IMR-90 (cell line): ENCODE measurements at regions not wholly inside any gene's neighbourhood (a gene's known extent, or its start where the extent isn't known, plus 50 kb on each side); places are given as distances from the start of the nearest gene placed in this dataset.

Source experiments
- ATAC-seq: fragments of 200-7000 bp; cut with Tn5 transposase; 2 replicates; pipeline ENCODE4 v1.9.1; 2020; ENCODE audit warnings: low read depth, mild to moderate bottlenecking, moderate library complexity
- BruUV-seq: library from RNA; stranded (reverse); fragments of 400-500 nt; replicated peaks from 2 replicates; lab custom pipeline; 2021; lab: Mats Ljungman, UMichigan
- CTCF ChIA-PET: fragments of 300-600 bp; formaldehyde crosslinking; extraction: SDS; loops from one replicate; lab custom pipeline; 2021; ENCODE audit warnings: antibody characterized with exemption; lab: Yijun Ruan, JAX
- POLR2A ChIA-PET: fragments of 300-600 bp; sonication (Branson Sonifier 250); formaldehyde crosslinking; loops from one replicate; lab custom pipeline; 2022; ENCODE audit warnings: antibody characterized with exemption; ENCODE audit not compliant: unreplicated experiment; lab: Charles Lee
- DNase-seq: peaks from one replicate; pipeline ENCODE4 v3.0.0; 2013
- H2AFZ ChIP-seq: replicated peaks from 2 replicates; pipeline ENCODE3; 2013; ENCODE audit warnings: low read length, mild to moderate bottlenecking; ENCODE audit not compliant: poor library complexity
- H2AK5ac ChIP-seq: 2 replicates; pipeline ENCODE4 v1.6.1; 2013; ENCODE audit warnings: low read depth, low read length, inconsistent platforms
- H2AK9ac ChIP-seq: replicated peaks from 2 replicates; pipeline ENCODE3; 2013; ENCODE audit warnings: mild to moderate bottlenecking, low read depth, low read length, moderate library complexity; ENCODE audit not compliant: poor library complexity
- H2BK120ac ChIP-seq: 2 replicates; pipeline ENCODE4 v1.6.1; 2013; ENCODE audit warnings: low read depth, low read length, inconsistent platforms
- H2BK15ac ChIP-seq: 3 replicates; pipeline ENCODE4 v1.6.1; 2013; ENCODE audit warnings: low read depth, low read length, inconsistent platforms
- H2BK20ac ChIP-seq: 2 replicates; pipeline ENCODE4 v1.6.1; 2013; ENCODE audit warnings: low read depth, mild to moderate bottlenecking, inconsistent platforms, low read length, moderate library complexity
- H2BK5ac ChIP-seq: 2 replicates; pipeline ENCODE4 v1.6.1; 2013; ENCODE audit warnings: mild to moderate bottlenecking, low read depth, low read length, inconsistent platforms; ENCODE audit not compliant: poor library complexity, severe bottlenecking
- H3K14ac ChIP-seq: replicated peaks from 2 replicates; pipeline ENCODE4 v1.6.1; 2013; ENCODE audit warnings: low read depth, low read length, inconsistent platforms
- H3K18ac ChIP-seq: 2 replicates; pipeline ENCODE4 v1.6.1; 2013; ENCODE audit warnings: low read depth, low read length, control low read depth
- H3K23ac ChIP-seq: 2 replicates; pipeline ENCODE4 v1.6.1; 2013; ENCODE audit warnings: low read depth, low read length, inconsistent platforms
- H3K27ac ChIP-seq: 2 replicates; pipeline ENCODE4 v1.5.1; 2013; ENCODE audit warnings: mild to moderate bottlenecking, control low read depth, low read length; ENCODE audit not compliant: insufficient read depth
- H3K27me3 ChIP-seq: 2 replicates; pipeline ENCODE4 v1.6.1; 2013; ENCODE audit warnings: low read length; ENCODE audit not compliant: control insufficient read depth, insufficient read depth
- H3K36me3 ChIP-seq: 2 replicates; pipeline ENCODE4 v1.6.1; 2013; ENCODE audit warnings: low read length, mixed read lengths; ENCODE audit not compliant: control insufficient read depth, insufficient read depth
- H3K4ac ChIP-seq: 2 replicates; pipeline ENCODE4 v1.6.1; 2013; ENCODE audit warnings: low read depth, low read length, inconsistent platforms
- H3K4me1 ChIP-seq: 2 replicates; pipeline ENCODE4 v1.6.1; 2013; ENCODE audit warnings: low read length, mixed read lengths; ENCODE audit not compliant: control insufficient read depth, insufficient read depth
- H3K4me2 ChIP-seq: 2 replicates; pipeline ENCODE4 v1.6.1; 2013; ENCODE audit warnings: low read depth, mild to moderate bottlenecking, control low read depth, low read length, moderate library complexity
- H3K4me3 ChIP-seq: 2 replicates; pipeline ENCODE4 v1.5.1; 2013; ENCODE audit warnings: low read depth, mild to moderate bottlenecking, control low read depth, low read length, moderate library complexity; ENCODE audit not compliant: insufficient read depth
- H3K56ac ChIP-seq: 2 replicates; pipeline ENCODE4 v1.6.1; 2013; ENCODE audit warnings: low read length, inconsistent platforms; ENCODE audit not compliant: insufficient read depth; ENCODE audit errors: extremely low read depth
- H3K79me1 ChIP-seq, 2 experiments: 2 replicates each; pipeline ENCODE4 v1.6.1; 2013; ENCODE audit warnings: low read length in 2 of 2, inconsistent platforms in 1 of 2, low read depth in 1 of 2
- H3K9ac ChIP-seq: 2 replicates; pipeline ENCODE4 v1.6.1; 2013; ENCODE audit warnings: low read depth, low read length, control low read depth
- H3K9me1 ChIP-seq: 2 replicates; pipeline ENCODE4 v1.6.1; 2013; ENCODE audit warnings: low read length, inconsistent platforms; ENCODE audit not compliant: insufficient read depth
- H3K9me3 ChIP-seq: 2 replicates; pipeline ENCODE4 v1.6.1; 2013; ENCODE audit warnings: low read length; ENCODE audit not compliant: control insufficient read depth, insufficient read depth
- H4K20me1 ChIP-seq: 2 replicates; pipeline ENCODE4 v1.6.1; 2013; ENCODE audit warnings: low read length, inconsistent platforms; ENCODE audit not compliant: insufficient read depth
- H4K5ac ChIP-seq: 2 replicates; pipeline ENCODE4 v1.6.1; 2013; ENCODE audit warnings: mild to moderate bottlenecking, low read depth, low read length, control low read depth
- H4K8ac ChIP-seq, 2 experiments: 2 replicates each; pipeline ENCODE4 v1.6.1; 2013; ENCODE audit warnings: low read depth in 2 of 2, low read length in 2 of 2, control low read depth in 1 of 2, inconsistent platforms in 1 of 2
- H4K91ac ChIP-seq: 2 replicates; pipeline ENCODE4 v1.6.1; 2013; ENCODE audit warnings: low read depth, low read length, inconsistent platforms; ENCODE audit not compliant: insufficient read depth
- BHLHE40 ChIP-seq: fragments of 150-350 bp; IDR thresholded peaks from 2 replicates; pipeline ENCODE4 v1.6.1; 2016; ENCODE audit warnings: mild to moderate bottlenecking, low read depth, low read length
- CEBPB ChIP-seq: IDR thresholded peaks from 2 replicates; pipeline ENCODE4 v1.6.1; 2012; ENCODE audit warnings: low read depth, low read length, improper control_type of control experiment
- CHD1 ChIP-seq: IDR thresholded peaks from 2 replicates; pipeline ENCODE4 v1.6.1; 2012; ENCODE audit warnings: low read depth, low read length, improper control_type of control experiment
- FOS ChIP-seq: fragments of 150-350 bp; IDR thresholded peaks from 2 replicates; pipeline ENCODE4 v1.6.1; 2016; ENCODE audit warnings: low read depth, low read length
- MAFK ChIP-seq: IDR thresholded peaks from 2 replicates; pipeline ENCODE4 v1.6.1; 2012; ENCODE audit warnings: low read depth, low read length, improper control_type of control experiment
- NFE2L2 ChIP-seq: fragments of 150-350 bp; IDR thresholded peaks from 2 replicates; pipeline ENCODE4 v1.6.1; 2016; ENCODE audit warnings: low read depth, mild to moderate bottlenecking, low read length
- RAD21 ChIP-seq: IDR thresholded peaks from 2 replicates; pipeline ENCODE4 v1.6.1; 2012; ENCODE audit warnings: low read length, improper control_type of control experiment
- RCOR1 ChIP-seq: IDR thresholded peaks from 2 replicates; pipeline ENCODE4 v1.6.1; 2012; ENCODE audit warnings: mild to moderate bottlenecking, low read length, improper control_type of control experiment; ENCODE audit not compliant: insufficient replicate concordance
- SMC3 ChIP-seq: fragments of 150-350 bp; IDR thresholded peaks from 2 replicates; pipeline ENCODE4 v1.6.1; 2016; ENCODE audit warnings: low read depth, mild to moderate bottlenecking, antibody characterized with exemption, low read length, moderate library complexity
- WGBS, 2 experiments: methylation state at CpG; one replicate each; pipeline versions ENCODE4 v1.1.5 to v1.1.7; 2013; ENCODE audit warnings: missing lambda C conversion rate in 2 of 2; ENCODE audit not compliant: insufficient read length in 1 of 2; ENCODE audit errors: extremely low coverage in 2 of 2; 5-methylcytosine and 5-hydroxymethylcytosine counted together
- dilution Hi-C: fragments of 300-500 bp; cut with HindIII; formaldehyde crosslinking; loops from one replicate; pipeline ENCODE4 v1.14.3; 2018; ENCODE audit warnings: low sequenced_read_pairs; ENCODE audit not compliant: unreplicated experiment
- in situ Hi-C: fragments of 300-500 bp; cut with MboI; formaldehyde crosslinking; loops from 3 replicates; pipeline ENCODE4 v1.14.3; 2019; ENCODE audit warnings: low sequenced_read_pairs, inconsistent platforms, mixed read lengths
- intact Hi-C: fragments of 100-400 bp; cut with micrococcal nuclease; formaldehyde crosslinking; loops from 2 replicates; pipeline ENCODE4 v1.10.0; 2022
- TF ChIP-seq, protein P1 (sequence below): fragments of 150-350 bp; IDR thresholded peaks from 2 replicates; pipeline ENCODE4 v1.6.1; 2017; ENCODE audit warnings: mild to moderate bottlenecking, antibody characterized with exemption, low read length, low read depth
- TF ChIP-seq, protein P2 (sequence below): fragments of 150-350 bp; IDR thresholded peaks from 2 replicates; pipeline ENCODE4 v1.6.1; 2016; ENCODE audit warnings: low read depth, mild to moderate bottlenecking, low read length, moderate library complexity, borderline replicate concordance
- TF ChIP-seq, protein P3 (sequence below): conservative IDR thresholded peaks from 2 replicates; pipeline ENCODE4 v1.5.1; 2012; ENCODE audit warnings: mild to moderate bottlenecking, low read depth, low read length, improper control_type of control experiment

- no peaks in the 10 kb centered on the region for H3K36me3 ChIP-seq
- no peak overlapping the region for H2BK120ac ChIP-seq
- BruUV-seq = no TSS peak
- no peak overlapping the region for H4K5ac ChIP-seq
- H2BK20ac ChIP-seq = no peak overlapping the region
- H3K4ac ChIP-seq = no peak overlapping the region
- POLR2A ChIA-PET = no interaction called here
- H3K56ac ChIP-seq = no peak overlapping the region
- no peak overlapping the region for H3K4me3 ChIP-seq
- H3K23ac ChIP-seq = no peak overlapping the region
- H3K27me3 ChIP-seq = no peaks in the 10 kb centered on the region
- no peak overlapping the region for H3K14ac ChIP-seq
- H4K8ac ChIP-seq = no peak overlapping the region
- DNase-seq (no peak), ATAC-seq (no peak)
- H2BK15ac ChIP-seq = no peak overlapping the region
- no peak overlapping the region for H2AFZ ChIP-seq
- H3K27ac ChIP-seq = no peak overlapping the region
- no peak overlapping the region for H3K18ac ChIP-seq
- no peaks in the 10 kb centered on the region for H3K4me1 ChIP-seq
- no peak for TF ChIP-seq CHD1
- TF ChIP-seq NFE2L2 = no peak
- TF ChIP-seq, protein P1, sequence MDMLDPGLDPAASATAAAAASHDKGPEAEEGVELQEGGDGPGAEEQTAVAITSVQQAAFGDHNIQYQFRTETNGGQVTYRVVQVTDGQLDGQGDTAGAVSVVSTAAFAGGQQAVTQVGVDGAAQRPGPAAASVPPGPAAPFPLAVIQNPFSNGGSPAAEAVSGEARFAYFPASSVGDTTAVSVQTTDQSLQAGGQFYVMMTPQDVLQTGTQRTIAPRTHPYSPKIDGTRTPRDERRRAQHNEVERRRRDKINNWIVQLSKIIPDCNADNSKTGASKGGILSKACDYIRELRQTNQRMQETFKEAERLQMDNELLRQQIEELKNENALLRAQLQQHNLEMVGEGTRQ = no peak
- no peak for TF ChIP-seq CEBPB
- no peak for TF ChIP-seq SMC3
- TF ChIP-seq MAFK = no peak
- no peak for TF ChIP-seq RAD21
- no peak for TF ChIP-seq FOS
- no peak for TF ChIP-seq BHLHE40
- TF ChIP-seq, protein P2, sequence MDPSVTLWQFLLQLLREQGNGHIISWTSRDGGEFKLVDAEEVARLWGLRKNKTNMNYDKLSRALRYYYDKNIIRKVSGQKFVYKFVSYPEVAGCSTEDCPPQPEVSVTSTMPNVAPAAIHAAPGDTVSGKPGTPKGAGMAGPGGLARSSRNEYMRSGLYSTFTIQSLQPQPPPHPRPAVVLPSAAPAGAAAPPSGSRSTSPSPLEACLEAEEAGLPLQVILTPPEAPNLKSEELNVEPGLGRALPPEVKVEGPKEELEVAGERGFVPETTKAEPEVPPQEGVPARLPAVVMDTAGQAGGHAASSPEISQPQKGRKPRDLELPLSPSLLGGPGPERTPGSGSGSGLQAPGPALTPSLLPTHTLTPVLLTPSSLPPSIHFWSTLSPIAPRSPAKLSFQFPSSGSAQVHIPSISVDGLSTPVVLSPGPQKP = no peak
- TF ChIP-seq RCOR1 = no peak
- TF ChIP-seq, protein P3, sequence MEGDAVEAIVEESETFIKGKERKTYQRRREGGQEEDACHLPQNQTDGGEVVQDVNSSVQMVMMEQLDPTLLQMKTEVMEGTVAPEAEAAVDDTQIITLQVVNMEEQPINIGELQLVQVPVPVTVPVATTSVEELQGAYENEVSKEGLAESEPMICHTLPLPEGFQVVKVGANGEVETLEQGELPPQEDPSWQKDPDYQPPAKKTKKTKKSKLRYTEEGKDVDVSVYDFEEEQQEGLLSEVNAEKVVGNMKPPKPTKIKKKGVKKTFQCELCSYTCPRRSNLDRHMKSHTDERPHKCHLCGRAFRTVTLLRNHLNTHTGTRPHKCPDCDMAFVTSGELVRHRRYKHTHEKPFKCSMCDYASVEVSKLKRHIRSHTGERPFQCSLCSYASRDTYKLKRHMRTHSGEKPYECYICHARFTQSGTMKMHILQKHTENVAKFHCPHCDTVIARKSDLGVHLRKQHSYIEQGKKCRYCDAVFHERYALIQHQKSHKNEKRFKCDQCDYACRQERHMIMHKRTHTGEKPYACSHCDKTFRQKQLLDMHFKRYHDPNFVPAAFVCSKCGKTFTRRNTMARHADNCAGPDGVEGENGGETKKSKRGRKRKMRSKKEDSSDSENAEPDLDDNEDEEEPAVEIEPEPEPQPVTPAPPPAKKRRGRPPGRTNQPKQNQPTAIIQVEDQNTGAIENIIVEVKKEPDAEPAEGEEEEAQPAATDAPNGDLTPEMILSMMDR = no peak
- dilution Hi-C loops (no loop called here), intact Hi-C loops (no loop called here), in situ Hi-C loops (no loop called here)
- no peak overlapping the region for H2AK9ac ChIP-seq
- no peaks in the 10 kb centered on the region for H3K9me3 ChIP-seq
- no peaks in the 10 kb centered on the region for H3K9me1 ChIP-seq
- no peak overlapping the region for H3K4me2 ChIP-seq
- no peak overlapping the region for H2AK5ac ChIP-seq
- no peaks in the 10 kb centered on the region for H3K79me1 ChIP-seq
- no peak overlapping the region for H4K91ac ChIP-seq
- H4K20me1 ChIP-seq = no peaks in the 10 kb centered on the region
- CTCF ChIA-PET = no interaction called here
- no peak overlapping the region for H2BK5ac ChIP-seq
- no peak overlapping the region for H3K9ac ChIP-seq
- WGBS, 2 experiments = no CpG with 5 or more reads among the region's 2 CpGs
These were observed 141.8 kb upstream of the C1QTNF7 start for GRCh38 chr4:15286041-15286440.
